Mucosa of stomach (tissue), 1 donor: ENCODE measurements at regions not wholly inside any gene's neighbourhood (a gene's known extent, or its start where the extent isn't known, plus 50 kb on each side); places are given as distances from the start of the nearest gene placed in this dataset.

Experiments used
- H3K27me3 ChIP-seq: one replicate; pipeline ENCODE4 v1.7.0; 2013; ENCODE audit warnings: mild to moderate bottlenecking, low read length; ENCODE audit not compliant: control insufficient read depth, insufficient read depth
- H3K36me3 ChIP-seq: one replicate; pipeline ENCODE4 v1.7.0; 2013; ENCODE audit warnings: low read length; ENCODE audit not compliant: control insufficient read depth, insufficient read depth
- H3K4me1 ChIP-seq: one replicate; pipeline ENCODE4 v1.7.0; 2013; ENCODE audit warnings: mild to moderate bottlenecking, low read length; ENCODE audit not compliant: control insufficient read depth, insufficient read depth
- H3K4me3 ChIP-seq: one replicate; pipeline ENCODE4 v1.7.0; 2013; ENCODE audit warnings: low read length
- H3K9ac ChIP-seq: one replicate; pipeline ENCODE4 v1.7.0; 2013; ENCODE audit warnings: mild to moderate bottlenecking, low read length, moderate library complexity
- H3K9me3 ChIP-seq: one replicate; pipeline ENCODE4 v1.7.0; 2013; ENCODE audit warnings: mild to moderate bottlenecking, low read length, moderate library complexity; ENCODE audit not compliant: control insufficient read depth
- donor health status: Pancreatic carcinoma.

DNA sequence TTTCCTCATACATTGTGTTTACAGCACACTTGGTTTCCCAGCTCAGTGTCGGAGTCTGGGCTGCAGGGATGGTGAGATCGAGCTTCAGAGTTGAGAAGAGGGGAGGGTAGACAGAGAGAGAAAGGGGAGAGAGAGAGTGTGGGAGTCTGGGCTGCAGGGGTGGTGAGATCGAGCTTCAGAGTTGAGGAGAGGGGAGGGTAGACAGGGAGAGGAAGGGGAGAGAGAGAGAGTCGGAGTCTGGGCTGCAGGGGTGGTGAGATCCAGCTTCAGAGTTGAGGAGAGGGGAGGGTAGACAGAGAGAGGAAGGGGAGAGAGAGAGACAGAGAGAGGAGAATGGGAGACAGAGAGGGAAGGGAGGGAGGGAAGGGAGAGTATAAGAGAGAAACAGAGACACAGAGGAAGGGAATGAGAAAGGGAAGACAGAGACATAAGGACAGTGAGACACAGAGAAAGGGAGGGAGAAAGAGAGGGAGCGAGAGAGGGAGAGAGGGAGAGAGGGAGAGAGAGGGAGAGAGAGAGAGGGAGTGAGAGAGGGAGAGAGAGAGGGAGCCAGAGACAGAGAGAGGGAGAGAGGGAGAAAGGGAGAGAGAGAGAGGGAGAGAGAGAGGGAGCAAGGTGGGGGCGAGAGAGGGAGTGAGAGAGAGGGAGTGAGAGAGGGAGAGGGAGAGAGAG, 222.7 kb upstream of the GMDS start:
- Histone ChIP-seq H3K9ac (no peak overlapping the region), H3K36me3 (no peaks in the 10 kb centered on the region), H3K27me3 (peaks cover 23% of the 10 kb centered on the region), H3K9me3 (no peaks in the 10 kb centered on the region), H3K4me3 (no peak overlapping the region), H3K4me1 (no peaks in the 10 kb centered on the region)

DNA sequence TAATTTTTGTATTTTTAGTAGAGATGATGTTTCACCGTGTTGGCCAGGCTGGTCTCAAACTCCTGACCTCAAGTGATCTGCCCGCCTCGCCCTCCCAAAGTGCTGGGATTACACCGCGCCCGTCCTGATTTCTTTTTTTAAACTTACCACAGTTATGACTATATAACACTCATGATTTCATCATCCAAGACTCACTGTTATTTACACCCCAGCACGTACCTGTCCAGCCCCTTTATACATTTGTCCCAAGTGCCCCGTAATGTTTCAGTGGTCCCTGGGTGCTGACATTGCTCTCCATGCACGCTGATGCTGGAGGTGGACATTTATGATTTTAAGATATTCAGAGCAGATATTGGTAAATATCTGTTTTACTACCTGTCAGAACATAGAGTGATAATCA, 219.9 kb upstream of the GMDS start:
- no peak overlapping the region for H3K9ac ChIP-seq
- peaks cover 19% of the 10 kb centered on the region for H3K27me3 ChIP-seq
- H3K9me3 ChIP-seq: no peaks in the 10 kb centered on the region
- no peaks in the 10 kb centered on the region for H3K4me1 ChIP-seq
- no peak overlapping the region for H3K4me3 ChIP-seq
- H3K36me3 ChIP-seq: no peaks in the 10 kb centered on the region

DNA sequence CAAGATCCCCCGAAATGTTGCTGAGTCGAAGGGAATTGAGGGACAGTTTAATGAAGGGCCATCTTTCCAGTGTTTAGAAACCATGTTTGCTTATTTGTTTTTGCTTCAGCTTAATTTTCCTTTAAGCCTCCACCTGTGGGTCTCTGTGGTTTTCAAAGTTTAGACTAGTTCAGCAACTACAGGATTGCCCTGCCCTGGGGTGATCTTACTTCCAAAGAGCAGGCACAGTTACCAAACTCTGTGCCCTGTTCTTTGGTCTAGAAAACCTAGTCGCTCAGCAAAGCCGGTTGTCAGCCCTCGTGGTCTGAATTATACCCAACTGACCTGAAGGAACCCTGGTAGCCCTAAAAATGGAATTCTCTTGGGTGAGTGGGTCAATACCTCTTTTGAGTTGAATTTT, 219.2 kb upstream of the GMDS start:
- no peak overlapping the region for H3K9ac ChIP-seq
- no peaks in the 10 kb centered on the region for H3K9me3 ChIP-seq
- H3K27me3 ChIP-seq: peaks cover 19% of the 10 kb centered on the region
- no peak overlapping the region for H3K4me3 ChIP-seq
- no peaks in the 10 kb centered on the region for H3K4me1 ChIP-seq
- H3K36me3 ChIP-seq: no peaks in the 10 kb centered on the region

DNA sequence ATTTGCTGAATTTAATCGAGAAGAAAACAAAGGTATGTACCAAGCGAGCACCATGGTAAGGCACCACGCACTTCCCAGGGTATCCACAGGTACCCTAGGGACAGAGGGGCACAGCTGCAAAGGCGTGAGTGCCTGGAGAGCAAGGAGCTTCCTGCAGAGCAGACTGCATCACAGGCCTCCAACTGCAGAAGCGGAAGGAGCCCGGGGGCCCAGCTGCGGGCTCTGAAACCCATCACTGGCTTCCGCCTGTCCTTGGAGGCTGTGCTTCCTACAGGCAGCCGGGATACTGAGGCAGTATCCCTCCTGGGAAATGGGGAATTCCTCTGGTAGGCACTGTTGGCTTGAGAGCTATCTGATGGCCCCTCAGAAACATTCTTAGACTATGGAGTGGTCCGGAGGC, 217.4 kb upstream of the GMDS start:
- Histone ChIP-seq H3K9me3 (no peaks in the 10 kb centered on the region), H3K9ac (no peak overlapping the region), H3K4me1 (no peaks in the 10 kb centered on the region), H3K36me3 (no peaks in the 10 kb centered on the region), H3K27me3 (peaks cover 11% of the 10 kb centered on the region), H3K4me3 (no peak overlapping the region)

DNA sequence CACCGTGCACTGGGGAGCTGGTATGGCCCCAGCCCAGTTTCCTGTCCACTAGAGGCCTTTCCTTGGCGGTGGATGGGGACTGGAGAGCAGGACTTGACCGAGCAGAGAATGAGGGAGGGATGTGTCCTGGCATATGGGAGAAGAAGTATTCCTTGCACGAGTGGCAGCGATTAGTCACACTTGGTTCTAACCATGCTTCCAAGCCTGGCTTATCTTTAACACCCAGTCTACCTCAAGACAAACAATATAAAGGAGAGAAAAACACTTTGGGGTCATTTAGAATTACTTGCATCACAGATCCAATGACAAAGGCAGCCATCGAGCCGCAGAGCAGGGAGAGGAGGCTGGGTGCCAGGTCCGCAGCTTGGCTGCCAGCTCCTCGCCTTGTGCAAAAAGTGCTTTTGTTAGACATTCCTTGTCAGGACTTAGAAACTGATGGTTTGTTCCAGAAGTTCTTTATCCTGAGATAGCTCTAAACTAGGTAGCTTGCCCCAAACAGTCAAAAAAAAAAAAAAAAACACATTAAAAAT, 214.9 kb upstream of the GMDS start:
- peaks cover 9% of the 10 kb centered on the region for H3K27me3 ChIP-seq

DNA sequence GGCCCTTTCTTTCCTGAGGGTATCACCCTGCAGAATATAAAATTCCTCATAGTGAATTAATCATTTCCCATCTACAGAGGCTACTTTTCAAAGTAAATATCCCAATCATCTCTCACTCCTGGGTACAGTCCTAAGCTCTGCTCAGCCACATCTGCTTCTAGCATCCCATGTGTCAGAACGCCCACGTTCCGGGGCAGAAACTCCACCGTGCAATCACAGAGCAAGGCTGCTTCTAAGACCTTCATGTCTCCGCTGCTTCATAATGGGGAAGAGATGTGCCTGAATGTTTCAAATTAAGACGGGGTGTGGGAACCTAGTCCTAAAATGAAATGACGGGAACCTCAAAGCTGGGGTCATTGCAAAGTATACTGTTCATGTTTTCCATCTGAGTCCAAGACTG, 208.8 kb upstream of the GMDS start:
- no peaks in the 10 kb centered on the region for H3K36me3 ChIP-seq
- H3K9ac ChIP-seq: no peak overlapping the region
- no peak overlapping the region for H3K4me3 ChIP-seq
- H3K4me1 ChIP-seq: no peaks in the 10 kb centered on the region
- H3K9me3 ChIP-seq: no peaks in the 10 kb centered on the region
- H3K27me3 ChIP-seq: peaks cover 15% of the 10 kb centered on the region

More for the DNA sequence above, 214.9 kb upstream of the GMDS start:
- Histone ChIP-seq H3K9ac (no peak overlapping the region), H3K4me3 (no peak overlapping the region), H3K9me3 (no peaks in the 10 kb centered on the region), H3K4me1 (no peaks in the 10 kb centered on the region), H3K36me3 (no peaks in the 10 kb centered on the region)

DNA sequence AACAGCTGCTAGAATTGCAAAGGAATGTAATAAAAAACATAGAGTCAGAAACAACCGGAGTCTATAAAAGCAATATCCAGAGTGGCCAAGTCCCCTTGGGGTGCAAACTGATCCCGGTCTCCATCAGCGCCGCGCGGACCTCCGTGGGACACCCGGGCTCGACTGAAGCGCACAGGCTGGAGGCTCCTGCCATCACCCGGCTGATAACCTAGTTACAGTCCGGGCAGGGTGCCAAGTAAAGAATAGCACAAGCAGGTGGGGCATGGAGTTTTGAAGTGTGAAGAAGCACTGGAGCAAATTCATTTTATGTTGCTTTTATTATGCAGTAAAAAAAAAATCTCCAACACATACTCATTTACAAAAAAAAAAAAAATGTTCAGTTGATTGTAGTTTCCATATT, 205.1 kb upstream of the GMDS start:
- H3K9ac ChIP-seq: no peak overlapping the region
- H3K36me3 ChIP-seq: no peaks in the 10 kb centered on the region
- H3K4me3 ChIP-seq: no peak overlapping the region

DNA sequence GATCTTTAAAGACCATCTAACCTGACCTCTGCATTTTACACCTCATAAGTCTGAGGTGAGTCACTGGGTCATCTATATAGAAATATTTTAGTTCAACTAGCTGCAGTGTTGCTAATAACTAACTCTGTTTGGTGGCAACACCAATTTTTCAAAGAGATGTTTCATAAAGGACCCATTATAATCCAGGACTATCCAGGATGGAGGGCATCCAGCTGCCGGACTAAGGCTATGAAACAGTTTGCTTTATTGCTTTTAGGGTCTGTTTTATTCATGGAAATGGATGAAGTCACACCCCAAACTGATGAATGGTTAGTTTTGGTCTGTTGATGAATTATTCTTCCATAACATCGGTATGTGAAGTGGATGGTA, 204.2 kb upstream of the GMDS start:
- Histone ChIP-seq H3K4me1 (no peaks in the 10 kb centered on the region), H3K27me3 (peaks cover 11% of the 10 kb centered on the region), H3K36me3 (no peaks in the 10 kb centered on the region), H3K9me3 (no peaks in the 10 kb centered on the region), H3K9ac (no peak overlapping the region), H3K4me3 (no peak overlapping the region)

More for the DNA sequence above, 205.1 kb upstream of the GMDS start:
- H3K27me3 ChIP-seq: peaks cover 11% of the 10 kb centered on the region
- H3K9me3 ChIP-seq: no peaks in the 10 kb centered on the region
- no peaks in the 10 kb centered on the region for H3K4me1 ChIP-seq

DNA sequence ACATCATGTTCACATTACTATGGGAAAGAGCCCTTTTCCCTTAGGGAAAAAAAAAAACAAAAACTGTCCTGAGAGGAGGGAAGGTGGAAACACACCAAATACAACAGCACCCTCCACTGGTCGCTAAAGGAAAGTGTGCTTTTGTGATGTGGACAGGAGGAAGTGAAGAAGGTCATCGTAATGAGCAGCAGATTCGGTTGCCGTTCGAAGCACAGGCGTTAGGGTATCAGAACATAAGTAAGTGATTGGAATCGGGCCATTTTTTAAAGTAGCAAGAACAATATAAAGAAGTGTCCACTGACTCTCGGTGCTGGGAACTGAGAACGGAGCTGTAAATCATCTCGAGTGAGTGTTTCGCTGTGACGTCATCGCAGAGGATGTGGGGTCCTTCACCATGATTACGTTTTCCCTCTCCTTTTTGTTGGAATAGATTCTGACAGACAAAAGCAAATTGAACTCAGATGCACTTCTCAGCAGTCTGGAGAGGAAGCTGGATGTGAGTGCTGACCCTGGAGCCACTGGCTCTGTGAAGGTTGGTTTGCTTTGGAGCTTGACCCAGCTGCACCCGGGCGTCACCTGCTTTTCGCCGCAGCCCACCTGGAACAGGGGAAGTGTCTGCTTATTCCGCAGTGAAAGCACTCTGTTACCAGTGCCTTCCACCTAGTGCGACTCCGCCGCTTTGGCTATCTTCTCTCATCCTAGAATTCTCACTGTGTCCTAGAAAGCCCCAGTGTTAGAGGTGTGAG, 203.6 kb upstream of the GMDS start:
- H3K4me3 ChIP-seq: no peak overlapping the region
- H3K9me3 ChIP-seq: no peaks in the 10 kb centered on the region
- no peaks in the 10 kb centered on the region for H3K4me1 ChIP-seq
- H3K9ac ChIP-seq: no peak overlapping the region
- no peaks in the 10 kb centered on the region for H3K36me3 ChIP-seq
- H3K27me3 ChIP-seq: peaks cover 8% of the 10 kb centered on the region

DNA sequence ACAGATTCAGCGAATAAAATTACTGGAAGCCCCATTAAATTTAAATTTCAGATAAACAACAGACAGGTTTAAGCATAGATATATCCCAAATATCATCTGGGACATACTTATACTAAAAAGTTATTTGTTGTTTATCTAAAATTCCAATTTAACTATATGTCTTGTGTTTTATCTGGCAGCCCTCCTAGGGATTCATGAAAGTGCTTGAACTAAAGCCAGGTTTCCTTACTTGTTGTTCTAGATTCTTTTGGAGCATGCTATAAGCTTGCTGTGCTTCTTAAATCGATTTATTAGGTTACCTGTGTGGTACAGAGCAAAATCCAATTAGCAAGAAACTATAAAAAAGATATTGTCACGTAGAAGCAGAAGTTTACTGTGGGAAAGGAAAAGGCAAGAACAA, 202.5 kb upstream of the GMDS start:
- peaks cover 6% of the 10 kb centered on the region for H3K27me3 ChIP-seq
- no peaks in the 10 kb centered on the region for H3K9me3 ChIP-seq
- H3K4me3 ChIP-seq: no peak overlapping the region
- no peaks in the 10 kb centered on the region for H3K36me3 ChIP-seq
- no peak overlapping the region for H3K9ac ChIP-seq
- H3K4me1 ChIP-seq: no peaks in the 10 kb centered on the region

DNA sequence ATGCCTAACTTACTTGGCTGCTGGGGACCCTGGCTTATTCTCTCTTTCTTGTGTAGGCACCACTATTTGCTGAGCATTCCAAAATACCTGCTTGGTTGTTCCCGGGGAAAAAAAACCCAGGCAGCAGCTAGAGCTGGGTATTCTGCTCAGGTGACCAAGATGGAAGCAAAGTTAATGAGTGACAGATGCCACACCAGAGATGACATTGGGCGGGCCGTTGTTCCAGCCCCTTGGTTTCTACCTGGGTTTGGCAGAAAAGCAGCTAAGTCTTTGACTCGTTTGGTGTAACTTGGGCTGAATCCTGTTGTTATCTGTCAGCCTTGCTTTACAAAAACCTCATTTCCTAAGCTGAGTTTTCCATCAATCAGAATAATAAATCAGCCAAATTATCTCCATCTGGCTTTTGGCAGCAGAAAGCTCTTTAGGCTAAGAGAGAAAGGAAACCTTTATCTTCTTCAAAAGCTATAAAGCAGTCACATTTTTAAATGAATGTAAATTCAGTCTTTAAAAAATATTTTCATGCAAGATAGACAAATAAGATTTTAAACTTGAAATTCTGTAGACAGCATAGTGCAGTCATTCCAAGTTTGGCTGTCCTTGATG, 202.0 kb upstream of the GMDS start:
- no peak overlapping the region for H3K9ac ChIP-seq
- H3K27me3 ChIP-seq: peaks cover 6% of the 10 kb centered on the region
- no peaks in the 10 kb centered on the region for H3K4me1 ChIP-seq
- H3K36me3 ChIP-seq: no peaks in the 10 kb centered on the region
- no peak overlapping the region for H3K4me3 ChIP-seq
- H3K9me3 ChIP-seq: no peaks in the 10 kb centered on the region
